Lung (tissue), 11 donors: ENCODE measurements at regions not wholly inside any gene's neighbourhood (a gene's known extent, or its start where the extent isn't known, plus 50 kb on each side); places are given as distances from the start of the nearest gene placed in this dataset.

ENCODE experiments used
- ATAC-seq: fragments of 200-7000 bp; cut with Tn5 transposase; one replicate; pipeline ENCODE4 v1.9.1; 2020; ENCODE audit warnings: moderate number of reproducible peaks; ENCODE audit not compliant: insufficient read depth, low FRiP score
- DNase-seq, 3 donors: peaks; one replicate each; pipeline ENCODE4 v3.0.0-alpha.2; 2013 to 2017
- H3K27ac ChIP-seq, 2 donors: one replicate each; pipeline ENCODE4 v1.5.1; 2013; ENCODE audit warnings: mild to moderate bottlenecking in 2 of 2, moderate library complexity in 2 of 2, control low read depth in 1 of 2, inconsistent platforms in 1 of 2, low read depth in 1 of 2, low read length in 1 of 2
- H3K27me3 ChIP-seq, 3 donors: one replicate each; pipeline ENCODE4 v1.5.1; 2013; ENCODE audit warnings: low read length in 2 of 3; ENCODE audit not compliant: control insufficient read depth in 3 of 3, insufficient read depth in 3 of 3
- H3K36me3 ChIP-seq, 4 donors: one replicate each; pipeline ENCODE4 v1.5.1; 2013; ENCODE audit warnings: low read length in 4 of 4, mild to moderate bottlenecking in 1 of 4, moderate library complexity in 1 of 4; ENCODE audit not compliant: control insufficient read depth in 4 of 4, insufficient read depth in 4 of 4
- H3K4me1 ChIP-seq, 5 donors: one replicate each; pipeline ENCODE4 v1.5.1; 2013; ENCODE audit warnings: low read length in 5 of 5, mild to moderate bottlenecking in 2 of 5, moderate library complexity in 1 of 5; ENCODE audit not compliant: control insufficient read depth in 5 of 5, insufficient read depth in 5 of 5
- H3K4me3 ChIP-seq: one replicate; pipeline ENCODE4 v1.5.1; 2013; ENCODE audit warnings: mild to moderate bottlenecking, control low read depth, moderate library complexity
- H3K9ac ChIP-seq, 2 donors: one replicate each; pipeline ENCODE4 v1.5.1; 2013; ENCODE audit warnings: low read length in 2 of 2, control low read depth in 1 of 2; ENCODE audit not compliant: insufficient read depth in 1 of 2
- H3K9me3 ChIP-seq, 4 donors: one replicate each; pipeline ENCODE4 v1.5.1; 2013; ENCODE audit warnings: low read length in 3 of 4, mild to moderate bottlenecking in 1 of 4, moderate library complexity in 1 of 4; ENCODE audit not compliant: control insufficient read depth in 4 of 4, insufficient read depth in 3 of 4
- CTCF ChIP-seq: IDR thresholded peaks from 2 replicates; pipeline ENCODE4 v1.5.1; 2012; ENCODE audit warnings: mild to moderate bottlenecking; ENCODE audit errors: control extremely low read depth, extremely low read depth
- WGBS, 2 donors: extraction: QIAGEN DNeasy Blood & Tissue Kit; methylation state at CpG; one replicate each; pipeline ENCODE4 v1.1.7; 2013; 5-methylcytosine and 5-hydroxymethylcytosine counted together
- donor health status: control.
- donor health status: control.
- donor health status: Bipolar disorder and iron deficiency.
- donor health status: healthy.
- donor health status: DM: yes; HTN: yes; CAD: no.

GRCh38 chr3:148005456-148005855 lies 596.3 kb downstream of the ZIC1 start:
- H3K4me3 ChIP-seq: no peak overlapping the region
- 78 to 84% methylated on average over 2 of the region's 2 CpGs for WGBS, 2 donors
- no peaks in the 10 kb centered on the region for H3K27me3 ChIP-seq
- DNase-seq: no peak
- no peak overlapping the region for H3K9ac ChIP-seq
- no peak overlapping the region for H3K27ac ChIP-seq
- TF ChIP-seq CTCF: no peak
- H3K9me3 ChIP-seq: peaks cover 0 to 2% (median 0%) of the 10 kb centered on the region in 4 donors
- H3K4me1 ChIP-seq: no peaks in the 10 kb centered on the region
- H3K36me3 ChIP-seq: no peaks in the 10 kb centered on the region
- ATAC-seq: no peak

GRCh38 chr3:148006508-148006907 lies 597.3 kb downstream of the ZIC1 start:
- Histone ChIP-seq H3K4me3 (no peak overlapping the region), H3K9ac (no peak overlapping the region), H3K27me3 (no peaks in the 10 kb centered on the region), H3K4me1 (no peaks in the 10 kb centered on the region), H3K36me3 (no peaks in the 10 kb centered on the region), H3K9me3 (peaks cover 0 to 2% (median 0%) of the 10 kb centered on the region in 4 donors), H3K27ac (no peak overlapping the region)
- DNase-seq: no peak
- no peak for TF ChIP-seq CTCF
- no peak for ATAC-seq

GRCh38 chr3:148008591-148008990 lies 599.4 kb downstream of the ZIC1 start:
- H3K4me1 ChIP-seq: no peaks in the 10 kb centered on the region
- H3K9ac ChIP-seq: no peak overlapping the region
- H3K9me3 ChIP-seq: peaks cover 0 to 2% (median 0%) of the 10 kb centered on the region in 4 donors
- H3K4me3 ChIP-seq: no peak overlapping the region
- TF ChIP-seq CTCF: no peak
- H3K27me3 ChIP-seq: no peaks in the 10 kb centered on the region
- WGBS, 2 donors: 67 to 80% methylated on average over 1 of the region's 1 CpG
- H3K27ac ChIP-seq: no peak overlapping the region
- ATAC-seq (no peak), DNase-seq (no peak)
- H3K36me3 ChIP-seq: no peaks in the 10 kb centered on the region

GRCh38 chr3:148020861-148021260 lies 611.7 kb downstream of the ZIC1 start:
- DNase-seq (no peak), ATAC-seq (no peak)
- no peaks in the 10 kb centered on the region for H3K36me3 ChIP-seq
- H3K4me3 ChIP-seq: no peak overlapping the region
- no peaks in the 10 kb centered on the region for H3K27me3 ChIP-seq
- no peak overlapping the region for H3K9ac ChIP-seq
- no peak for TF ChIP-seq CTCF
- H3K9me3 ChIP-seq: no peaks in the 10 kb centered on the region
- no peak overlapping the region for H3K27ac ChIP-seq
- H3K4me1 ChIP-seq: no peaks in the 10 kb centered on the region
- WGBS, 2 donors: 64 to 84% methylated on average over 1 of the region's 1 CpG
